HG03039 (cell line): ENCODE measurements at regions not wholly inside any gene's neighbourhood (a gene's known extent, or its start where the extent isn't known, plus 50 kb on each side); places are given as distances from the start of the nearest gene placed in this dataset.
"Not testable (repeated sequence)": the region's sequence is repeated elsewhere in the genome, so short reads cannot be mapped to it uniquely, and the experiment has no call there.

Experiments
- ATAC-seq: cut with Tn5 transposase; IDR thresholded peaks from one replicate; pipeline ENCODE4 v1.9.1; 2021; ENCODE audit warnings: mild to moderate bottlenecking, moderate library complexity; ENCODE audit not compliant: unreplicated experiment

DNA sequence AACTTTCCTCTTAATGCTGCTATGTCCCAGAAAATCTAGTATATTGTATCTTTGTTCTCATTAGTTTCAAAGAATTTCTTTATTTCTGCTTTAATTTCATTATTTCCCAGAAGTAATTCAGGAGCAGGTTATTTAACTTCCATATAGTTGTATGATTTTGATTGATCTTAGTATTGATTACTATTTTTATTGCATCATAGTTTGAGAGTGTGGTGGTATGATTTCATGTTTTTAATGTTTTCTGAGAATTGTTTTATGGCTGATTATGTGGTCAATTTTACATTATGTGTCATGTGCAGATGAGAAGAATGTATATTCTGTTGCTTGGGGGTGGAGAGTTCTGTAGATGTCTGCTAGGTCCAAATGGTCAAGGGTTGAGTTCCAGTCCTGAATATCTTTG, 425.6 kb upstream of the RORB start:
- no peak for ATAC-seq

DNA sequence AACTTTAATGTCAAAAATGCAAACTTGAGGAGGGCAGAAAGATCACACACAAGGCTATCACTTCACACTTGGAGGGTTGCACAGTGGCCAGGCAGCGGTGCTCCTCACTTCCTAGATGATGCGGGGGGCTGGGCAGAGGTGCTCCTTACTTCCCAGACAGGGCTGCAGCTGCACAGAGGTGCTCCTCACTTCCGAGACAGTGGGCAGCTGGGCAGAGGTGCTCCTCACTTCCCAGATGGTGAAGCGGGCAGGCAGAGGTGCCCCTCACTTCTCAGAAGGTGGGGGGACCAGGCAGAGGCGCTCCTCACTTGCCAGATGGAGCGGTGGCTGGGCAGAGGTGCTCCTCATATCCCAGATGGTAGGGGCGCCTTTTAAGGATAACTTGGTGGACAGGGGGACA, 423.2 kb upstream of the RORB start:
- ATAC-seq = no peak

DNA sequence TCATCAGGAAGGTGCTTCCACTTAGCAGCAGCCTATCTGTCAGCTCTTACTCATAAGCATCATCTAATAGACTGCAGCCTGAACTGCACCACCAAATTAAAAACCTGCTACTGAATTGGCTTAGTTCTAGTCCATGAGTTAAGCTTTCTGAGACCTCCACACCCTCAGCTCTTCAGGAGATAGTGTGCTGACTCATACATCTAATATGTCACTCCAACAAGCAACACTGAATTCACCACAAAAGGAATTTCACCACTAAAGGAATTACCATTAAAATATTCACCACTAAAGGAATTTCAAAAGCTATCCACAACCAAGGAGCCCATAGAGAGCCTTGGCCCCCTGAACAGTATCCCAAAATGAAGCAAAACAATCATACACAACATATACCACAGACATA, 418.5 kb upstream of the RORB start:
- no peak for ATAC-seq

DNA sequence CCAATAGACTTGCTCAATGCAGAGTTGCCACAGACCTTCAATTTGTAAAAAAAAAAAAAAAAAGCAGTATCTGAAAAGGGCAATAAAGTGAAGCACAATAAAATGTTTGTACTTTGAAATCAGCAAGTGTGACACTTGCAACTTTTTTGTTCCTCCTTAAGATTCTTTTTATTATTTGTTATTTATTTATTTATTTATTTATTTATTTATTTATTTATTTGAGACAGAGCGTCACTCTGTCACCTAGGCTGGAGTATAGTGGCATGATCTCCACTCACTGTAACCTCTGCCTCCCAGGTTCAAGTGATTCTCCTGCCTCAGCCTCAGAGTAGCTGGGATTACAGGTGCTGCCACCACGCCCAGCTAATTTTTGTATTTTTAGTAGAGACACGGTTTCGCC, 416.5 kb upstream of the RORB start:
- not testable (repeated sequence) for ATAC-seq

DNA sequence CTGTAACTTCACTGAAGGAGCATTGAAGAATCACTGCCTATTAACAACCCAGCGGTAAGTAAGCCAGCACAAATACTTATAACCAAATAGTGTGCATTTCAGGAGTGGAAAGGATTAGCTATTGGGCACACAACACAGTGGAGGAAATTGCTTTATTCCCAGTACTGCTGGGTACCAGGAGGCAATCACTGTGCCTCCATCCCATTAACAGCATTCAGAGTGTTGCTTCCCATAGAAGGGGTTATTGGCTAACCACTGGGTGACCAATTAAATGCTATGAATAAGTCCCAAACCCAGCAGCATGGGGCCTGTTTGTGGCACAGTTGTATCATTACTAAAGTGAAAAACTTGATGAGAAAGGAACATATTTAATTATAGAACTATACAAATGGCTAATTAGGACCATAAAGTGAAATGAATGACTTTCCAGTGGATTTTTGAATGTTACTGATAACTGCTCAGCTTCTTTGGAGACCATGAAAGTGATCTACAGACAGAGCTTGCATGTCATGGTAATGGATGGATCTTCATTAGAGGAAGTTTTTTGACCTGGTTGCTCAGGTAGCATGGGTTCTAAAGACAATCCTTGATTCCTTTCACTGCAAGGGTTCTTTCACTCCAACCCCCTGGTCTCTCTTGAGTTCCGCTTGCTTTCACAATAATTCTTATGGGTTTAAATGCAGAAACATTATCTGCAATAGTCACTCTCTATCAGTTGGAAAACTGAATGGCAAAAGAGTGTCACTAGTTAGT, 413.3 kb upstream of the RORB start:
- no peak for ATAC-seq

DNA sequence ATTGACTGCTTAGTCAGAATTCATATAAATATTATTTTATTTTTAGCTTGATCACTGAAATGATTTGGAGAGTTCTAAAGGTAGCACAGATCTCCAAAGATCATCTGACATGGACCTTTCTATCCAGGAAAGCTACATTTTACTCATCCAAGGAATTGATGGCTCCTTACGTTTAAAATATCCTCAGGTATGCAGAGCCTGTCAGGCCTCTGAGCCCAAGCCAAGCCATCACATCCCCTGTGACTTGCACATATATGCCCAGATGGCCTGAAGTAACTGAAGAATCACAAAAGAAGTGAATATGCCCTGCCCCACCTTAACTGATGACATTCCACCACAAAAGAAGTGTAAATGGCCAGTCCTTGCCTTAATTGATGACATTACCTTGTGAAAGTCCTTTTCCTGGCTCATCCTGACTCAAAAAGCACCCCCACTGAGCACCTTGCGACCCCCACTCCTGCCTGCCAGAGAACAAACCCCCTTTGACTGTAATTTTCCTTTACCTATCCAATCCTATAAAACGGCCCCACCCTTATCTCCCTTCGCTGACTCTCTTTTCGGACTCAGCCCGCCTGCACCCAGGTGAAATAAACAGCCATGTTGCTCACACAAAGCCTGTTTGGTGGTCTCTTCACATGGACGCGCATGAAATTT, 411.6 kb upstream of the RORB start:
- ATAC-seq = not testable (repeated sequence)

DNA sequence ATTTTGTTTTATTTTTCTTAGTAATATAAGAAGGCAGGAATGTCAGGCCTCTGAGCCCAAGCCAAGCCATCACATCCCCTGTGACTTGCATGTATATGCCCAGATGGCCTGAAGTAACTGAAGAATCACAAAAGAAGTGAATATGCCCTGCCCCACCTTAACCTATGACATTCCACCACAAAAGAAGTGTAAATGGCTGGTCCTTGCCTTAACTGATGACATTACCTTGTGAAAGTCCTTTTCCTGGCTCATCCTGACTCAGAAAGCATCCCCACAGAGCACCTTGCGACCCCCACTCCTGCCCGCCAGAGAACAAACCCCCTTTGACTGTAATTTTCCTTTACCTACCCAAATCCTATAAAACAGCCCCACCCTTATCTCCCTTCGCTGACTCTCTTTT, 406.2 kb upstream of the RORB start:
- ATAC-seq = not testable (repeated sequence)

DNA sequence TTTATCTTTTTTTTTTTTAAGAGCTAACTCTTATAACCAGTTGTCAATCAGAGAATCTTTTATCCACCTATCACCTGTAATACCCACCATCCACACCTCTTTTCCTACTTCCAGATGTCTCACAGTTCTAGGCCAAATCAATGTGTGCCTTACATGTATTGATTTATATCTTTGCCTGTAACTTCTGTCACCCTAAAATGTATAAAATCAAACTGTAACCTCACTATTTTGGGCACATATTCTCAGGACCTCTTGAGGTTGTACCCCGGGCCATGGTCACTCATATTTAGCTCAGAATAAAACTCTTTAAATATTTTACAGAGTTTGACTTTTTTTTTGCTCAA, 404.7 kb upstream of the RORB start:
- ATAC-seq = no peak

DNA sequence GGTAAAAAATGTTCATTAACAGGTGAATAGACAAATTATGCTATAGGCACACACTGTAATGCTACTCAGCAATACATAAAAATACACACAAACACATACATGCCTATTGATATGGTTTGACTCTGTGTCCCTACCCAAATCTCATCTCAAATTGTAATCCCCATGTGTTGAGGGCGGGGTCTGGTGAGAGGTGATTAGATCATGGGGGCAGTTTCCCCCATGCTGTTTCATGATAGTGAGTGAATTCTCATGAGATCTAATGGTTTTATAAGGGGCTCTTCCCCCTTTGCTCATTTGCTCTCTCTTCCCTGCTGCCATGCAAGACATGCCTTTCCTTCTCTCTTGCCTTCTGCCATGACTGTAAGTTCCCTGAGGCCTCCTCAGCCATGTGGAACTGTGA, 403.1 kb upstream of the RORB start:
- ATAC-seq = not testable (repeated sequence)

DNA sequence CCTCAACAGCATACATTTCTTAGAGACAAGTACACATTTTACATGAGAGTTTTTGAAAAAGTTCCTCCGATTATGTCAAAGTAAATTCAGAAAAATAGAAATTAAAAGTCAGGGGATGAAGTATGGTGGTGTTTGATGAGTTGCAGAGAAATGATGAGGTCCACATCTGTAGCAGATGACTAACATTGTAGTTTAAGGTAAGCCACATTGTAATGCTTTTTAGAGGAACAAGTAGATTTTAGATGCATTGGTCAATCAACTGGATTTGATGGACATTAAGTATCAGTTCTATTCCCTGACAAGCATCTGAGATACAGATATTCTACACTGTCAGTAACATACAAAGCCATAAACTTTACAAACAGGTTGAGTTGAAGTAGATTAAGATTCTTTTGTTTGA, 402.4 kb upstream of the RORB start:
- no peak for ATAC-seq

DNA sequence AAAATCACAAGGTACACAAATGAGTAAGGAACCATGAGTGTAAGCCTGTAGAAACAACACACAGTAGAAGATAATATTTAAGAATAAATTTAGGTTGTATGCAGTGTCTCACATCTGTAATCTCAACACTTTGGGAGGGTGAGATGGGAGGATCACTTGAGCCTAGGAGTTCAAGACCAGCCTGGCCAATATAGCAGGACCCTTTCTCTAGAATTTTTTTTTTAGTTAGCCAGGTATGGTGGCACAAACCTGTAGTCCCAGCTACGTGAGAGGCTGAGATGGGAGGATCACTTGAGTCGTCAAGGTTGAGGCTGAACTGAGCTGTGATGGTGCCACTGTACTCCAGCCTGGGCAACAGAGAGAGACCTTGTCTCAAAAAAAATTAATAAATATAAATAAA, 401.2 kb upstream of the RORB start:
- ATAC-seq = no peak

DNA sequence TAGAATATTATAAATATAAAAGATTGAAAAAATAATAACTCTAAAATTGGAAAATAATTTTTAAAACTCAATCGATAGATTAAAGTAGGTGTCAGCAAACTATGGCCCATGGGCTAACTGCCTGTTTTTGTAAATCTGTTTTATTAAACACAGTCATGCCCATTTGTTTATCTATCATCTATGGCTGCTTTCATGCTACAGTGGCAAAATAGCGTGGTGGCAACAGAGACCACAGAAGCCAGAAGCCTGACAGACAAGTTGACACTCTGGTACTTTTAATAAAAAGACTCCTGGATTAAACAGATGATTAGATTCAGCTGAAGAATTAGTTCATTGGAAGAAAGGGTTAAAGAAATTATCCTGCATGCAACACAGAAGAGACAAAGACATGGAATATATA, 400.7 kb upstream of the RORB start:
- no peak for ATAC-seq

DNA sequence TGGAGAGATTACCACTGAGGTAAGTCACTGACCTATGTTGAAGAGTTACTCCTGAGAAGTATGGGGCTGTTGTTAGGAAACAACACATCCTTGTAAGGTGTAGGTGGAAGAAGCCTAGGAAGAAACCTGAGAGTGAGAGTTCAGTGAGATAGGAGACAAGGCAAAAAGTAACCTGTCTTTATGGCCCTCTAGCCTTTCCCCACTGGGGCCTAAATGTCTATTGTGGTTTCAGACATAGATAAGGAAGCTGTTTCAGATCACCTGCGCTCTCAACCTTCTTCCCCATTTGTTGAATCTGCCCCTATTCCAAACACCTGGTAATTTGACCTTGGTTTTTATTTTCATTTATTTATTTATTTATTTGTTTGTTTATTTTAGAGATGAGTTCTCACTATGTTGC, 397.1 kb upstream of the RORB start:
- ATAC-seq = no peak

DNA sequence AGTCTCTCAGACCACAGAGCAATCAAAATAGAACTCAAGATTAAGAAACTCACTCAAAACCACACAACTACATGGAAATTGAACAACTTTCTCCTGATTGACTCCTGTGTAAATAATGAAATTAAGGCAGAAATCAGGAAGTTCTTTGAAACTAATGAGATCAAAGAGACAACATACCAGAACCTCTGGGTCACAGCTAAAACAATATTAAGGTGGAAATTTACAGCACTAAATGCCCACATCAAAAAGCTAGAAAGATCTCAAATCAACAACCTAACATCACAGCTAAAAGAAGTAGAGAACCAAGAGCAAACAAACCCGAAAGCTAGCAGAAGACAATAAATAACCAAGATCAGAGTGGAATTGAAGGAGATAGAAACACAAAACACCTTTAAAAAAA, 395.0 kb upstream of the RORB start:
- not testable (repeated sequence) for ATAC-seq

DNA sequence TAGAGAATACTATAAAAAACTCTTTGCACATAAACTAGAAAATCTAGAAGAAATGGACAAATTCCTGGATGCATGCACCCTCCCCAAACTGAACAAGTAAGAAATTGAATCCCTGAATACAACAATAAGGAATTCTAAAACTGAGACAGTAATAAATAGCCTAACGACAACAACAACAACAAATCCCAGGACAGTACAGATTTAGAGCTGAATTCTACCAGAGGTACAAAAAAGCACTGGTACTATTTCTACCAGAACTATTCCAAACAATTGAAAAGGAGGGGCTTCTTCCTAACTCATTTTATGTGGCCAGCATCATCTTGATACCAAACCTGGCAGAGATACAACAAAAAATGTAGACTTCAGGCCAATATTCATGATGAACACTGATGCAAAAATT, 394.4 kb upstream of the RORB start:
- no peak for ATAC-seq

DNA sequence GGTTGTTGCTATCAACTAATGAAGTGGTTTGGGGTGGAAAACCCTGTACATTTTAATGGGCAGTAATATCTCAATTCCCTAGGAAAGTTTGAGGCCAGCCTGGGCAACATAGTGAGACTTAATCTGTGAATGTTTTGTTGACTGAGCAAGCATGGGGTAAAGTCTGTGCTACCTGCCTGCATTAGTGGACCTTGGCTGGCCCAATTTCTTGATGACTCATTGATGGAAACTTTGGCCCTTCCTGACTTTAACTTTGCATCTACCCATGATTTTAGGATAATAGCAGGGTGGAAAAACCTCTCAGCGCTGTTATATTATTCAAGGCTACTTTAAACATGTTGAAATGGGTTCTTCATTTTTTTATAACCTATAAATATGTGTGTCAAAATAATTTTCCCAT, 389.4 kb upstream of the RORB start:
- ATAC-seq = no peak

DNA sequence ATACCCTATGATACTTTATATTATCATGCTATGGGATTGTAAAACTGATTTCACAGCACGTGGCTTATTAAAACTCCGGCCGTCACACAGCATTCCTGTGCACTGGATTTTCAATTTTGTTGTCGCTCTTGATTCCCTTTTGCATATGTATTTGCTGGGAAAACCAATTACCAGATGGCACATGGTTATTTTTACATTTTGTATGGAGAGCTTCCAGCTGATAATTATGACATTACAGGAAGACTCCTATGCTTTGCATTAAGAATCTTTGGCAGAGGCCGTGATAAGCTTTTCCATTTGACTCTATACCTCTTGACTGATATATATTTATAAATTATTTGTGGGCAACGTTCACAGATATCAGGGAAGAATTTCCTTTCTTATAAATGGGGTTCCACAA, 381.2 kb upstream of the RORB start:
- no peak for ATAC-seq

DNA sequence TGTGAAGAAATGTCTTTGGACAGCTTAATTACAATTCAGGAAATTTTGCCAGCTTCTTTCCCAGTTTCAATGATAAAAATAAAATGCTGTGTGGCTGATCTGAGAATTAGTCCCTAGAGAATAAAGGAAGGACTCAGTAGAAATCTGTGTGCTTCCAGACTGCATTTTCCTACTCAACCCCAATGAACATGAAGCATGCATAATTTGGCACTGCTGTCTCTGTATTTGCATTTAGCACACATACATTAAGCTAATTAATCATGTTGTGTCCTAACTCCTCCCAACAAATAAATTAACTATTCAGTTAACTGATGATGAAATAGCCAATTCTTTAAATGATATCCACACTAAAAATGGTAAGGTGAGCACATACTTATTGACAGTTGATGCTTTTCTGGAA, 380.0 kb upstream of the RORB start:
- no peak for ATAC-seq

DNA sequence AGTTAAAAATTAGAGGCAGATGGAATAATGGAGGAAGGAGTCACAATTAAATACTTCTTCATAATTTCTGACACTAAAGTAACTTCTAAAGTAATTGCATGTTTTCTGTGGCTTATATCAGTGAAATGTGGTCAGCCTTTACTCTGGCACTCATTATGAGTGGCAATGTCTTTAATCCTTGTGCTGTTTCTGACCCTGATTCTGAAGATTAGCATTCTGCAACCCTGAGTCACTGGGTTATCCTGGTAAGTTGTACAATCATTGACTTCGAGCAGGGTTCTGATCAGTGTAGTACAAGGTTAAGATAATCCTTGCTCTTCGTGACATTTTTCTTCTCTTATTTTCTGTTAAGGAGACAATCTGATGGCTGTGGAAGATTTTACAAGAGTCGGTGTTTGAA, 379.4 kb upstream of the RORB start:
- ATAC-seq = no peak

DNA sequence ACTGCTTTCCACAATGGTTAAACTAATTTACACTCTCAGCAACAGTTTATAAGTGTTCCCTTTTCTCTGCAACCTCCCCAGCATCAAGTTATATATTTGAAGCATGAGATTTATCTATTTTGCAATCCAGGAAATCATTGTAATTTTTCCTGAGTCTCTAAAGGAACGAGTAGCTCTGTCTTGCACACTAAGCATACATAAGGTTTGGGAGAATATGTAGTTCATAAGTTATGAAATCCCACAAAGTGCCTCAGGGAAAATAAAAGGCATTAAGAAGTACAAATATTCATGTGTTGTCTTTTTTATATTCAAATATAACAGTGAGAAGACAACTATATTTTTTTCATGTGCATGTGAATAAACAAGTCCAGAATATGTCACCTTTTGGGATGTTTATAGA, 377.1 kb upstream of the RORB start:
- ATAC-seq = no peak

DNA sequence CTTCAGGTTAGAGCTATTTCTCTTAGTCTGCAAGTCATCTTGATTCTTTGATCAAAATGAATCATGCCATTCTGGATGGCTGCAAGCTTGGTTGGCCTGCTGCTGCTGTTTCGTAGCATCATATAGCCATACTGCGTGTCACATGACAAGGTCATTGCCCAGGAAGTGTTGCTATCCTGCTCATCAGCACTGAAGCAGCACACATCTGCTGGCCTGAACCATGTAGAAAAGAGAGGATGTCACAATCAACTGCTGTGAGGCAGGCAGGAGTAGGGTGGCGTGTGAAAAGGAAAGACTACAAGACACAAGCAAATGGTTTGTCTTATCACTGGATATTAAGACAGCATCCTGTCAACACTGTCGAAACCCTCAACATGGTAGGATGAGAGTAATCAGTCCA, 376.7 kb upstream of the RORB start:
- ATAC-seq = no peak

DNA sequence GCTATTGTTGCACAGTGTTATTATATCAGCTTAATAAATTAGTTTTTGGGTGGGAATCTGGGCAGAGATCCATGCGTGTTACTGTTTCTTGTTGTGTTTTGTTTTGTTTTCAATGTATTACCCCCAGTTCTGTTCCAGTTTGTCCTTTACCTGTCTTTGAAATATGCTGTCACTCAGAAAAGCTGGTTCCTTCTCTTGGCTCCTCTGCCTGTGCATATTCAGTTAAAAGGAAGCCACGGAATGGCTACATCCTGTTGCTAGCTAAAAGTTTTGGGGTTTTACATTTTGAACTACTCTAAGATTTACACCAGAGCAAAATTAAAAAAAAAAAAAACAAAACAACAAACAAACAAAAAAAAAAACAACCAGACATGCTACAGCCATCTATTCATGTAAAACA, 374.9 kb upstream of the RORB start:
- ATAC-seq = no peak

DNA sequence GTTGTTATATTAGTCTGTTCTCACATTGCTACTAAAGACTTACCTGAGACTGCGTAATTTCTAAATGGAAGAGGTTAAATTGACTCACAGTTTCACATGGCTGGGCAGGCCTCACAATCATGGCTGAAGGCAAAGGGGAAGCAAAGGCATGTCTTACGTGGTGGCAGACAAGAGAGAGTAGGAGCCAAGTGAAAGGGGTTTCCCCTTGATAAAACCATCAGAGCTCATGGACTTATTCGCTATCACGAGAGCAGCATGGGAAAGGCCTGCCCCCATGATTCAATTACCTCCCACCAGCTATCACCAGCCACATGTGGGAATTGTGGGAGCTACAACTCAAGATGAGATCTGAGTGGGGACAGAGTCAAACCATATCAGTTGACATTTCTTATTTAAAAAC, 374.5 kb upstream of the RORB start:
- ATAC-seq = no peak
